NB4 (cell line): ENCODE measurements at regions not wholly inside any gene's neighbourhood (a gene's known extent, or its start where the extent isn't known, plus 50 kb on each side); places are given as distances from the start of the nearest gene placed in this dataset.

ENCODE experiments used
- DNase-seq: peaks from one replicate; pipeline ENCODE4 v3.0.0; 2010; ENCODE audit warnings: low read depth
- H3K4me3 ChIP-seq: one replicate; pipeline ENCODE4 v1.5.1; 2011; ENCODE audit warnings: mild to moderate bottlenecking, low read depth, low read length, moderate library complexity
- CTCF ChIP-seq: IDR thresholded peaks from one replicate; pipeline ENCODE4 v1.5.1; 2012; ENCODE audit warnings: low read depth, low read length
- MAX ChIP-seq: IDR thresholded peaks from 2 replicates; pipeline ENCODE4 v1.6.1; 2011; ENCODE audit warnings: low read depth, low read length
- MYC ChIP-seq: IDR thresholded peaks from 2 replicates; pipeline ENCODE4 v1.6.1; 2011; ENCODE audit warnings: low read depth, low read length
- POLR2A ChIP-seq: IDR thresholded peaks from 2 replicates; pipeline ENCODE4 v1.6.1; 2011; ENCODE audit warnings: mild to moderate bottlenecking; ENCODE audit not compliant: insufficient read length; ENCODE audit errors: extremely low read depth

GRCh38 chr9:2907411-2907810, 63.5 kb upstream of the PUM3 start:
- no peak for DNase-seq
- TF ChIP-seq CTCF = no peak
- no peak for TF ChIP-seq MAX
- TF ChIP-seq MYC = no peak
- TF ChIP-seq POLR2A = no peak
- H3K4me3 ChIP-seq = no peak overlapping the region

GRCh38 chr9:2904242-2904930, 60.5 kb upstream of the PUM3 start:
- H3K4me3 ChIP-seq = no peak overlapping the region
- DNase-seq = no peak
- TF ChIP-seq CTCF = no peak
- TF ChIP-seq MAX = no peak
- TF ChIP-seq POLR2A = no peak
- no peak for TF ChIP-seq MYC
